Heart left ventricle (tissue), 16 donors: ENCODE measurements at regions not wholly inside any gene's neighbourhood (a gene's known extent, or its start where the extent isn't known, plus 50 kb on each side); places are given as distances from the start of the nearest gene placed in this dataset.

Source experiments
- ATAC-seq, 4 donors: fragments of 200-7000 bp; cut with Tn5 transposase; one replicate each; pipeline ENCODE4 v1.9.1; 2020 to 2022; ENCODE audit warnings: moderate library complexity in 4 of 4, mild to moderate bottlenecking in 3 of 4, moderate number of reproducible peaks in 1 of 4
- DNase-seq, 5 donors: peaks; one replicate each; pipeline ENCODE4 v3.0.0-alpha.2; 2020
- H3K27ac ChIP-seq, 12 donors: fragments of 200-600 bp; sonication (generic) in 4 of 12; one replicate each; pipeline versions ENCODE4 v1.5.0 to v1.8.0; 2016 to 2022; ENCODE audit warnings: mild to moderate bottlenecking in 2 of 12
- H3K27me3 ChIP-seq, 9 donors: fragments of 200-600 bp; sonication (generic) in 2 of 9; one replicate each; pipeline versions ENCODE4 v1.5.1 to v1.8.0; 2016 to 2022; ENCODE audit warnings: mild to moderate bottlenecking in 3 of 9
- H3K36me3 ChIP-seq, 9 donors: fragments of 200-600 bp; sonication (generic) in 2 of 9; one replicate each; pipeline versions ENCODE4 v1.5.0 to v1.8.0; 2018 to 2022; ENCODE audit warnings: mild to moderate bottlenecking in 2 of 9
- H3K4me1 ChIP-seq, 12 donors: fragments of 200-600 bp; sonication (generic) in 4 of 12; one replicate each; pipeline versions ENCODE4 v1.5.0 to v1.8.0; 2016 to 2022; ENCODE audit warnings: mild to moderate bottlenecking in 3 of 12
- H3K4me3 ChIP-seq, 12 donors: fragments of 200-600 bp; sonication (generic) in 4 of 12; one replicate each; pipeline versions ENCODE4 v1.5.0 to v1.8.0; 2017 to 2022; ENCODE audit warnings: mild to moderate bottlenecking in 9 of 12, moderate library complexity in 4 of 12
- H3K9me3 ChIP-seq, 12 donors: fragments of 200-600 bp; sonication (generic) in 4 of 12; one replicate each; pipeline versions ENCODE4 v1.5.0 to v1.8.0; 2016 to 2022; ENCODE audit warnings: mild to moderate bottlenecking in 1 of 12
- CTCF ChIP-seq, 12 donors: fragments of 200-600 bp; sonication (generic) in 4 of 12; IDR thresholded peaks; one replicate each; pipeline versions ENCODE4 v1.5.0 to v1.8.0; 2018 to 2022; ENCODE audit warnings: antibody characterized with exemption in 12 of 12, mild to moderate bottlenecking in 5 of 12
- POLR2A ChIP-seq, 2 donors: fragments of 450-650 bp; IDR thresholded peaks; one replicate each; pipeline ENCODE4 v1.6.1; 2017; ENCODE audit warnings: antibody characterized with exemption in 2 of 2, mild to moderate bottlenecking in 2 of 2, moderate library complexity in 2 of 2
- WGBS, 4 donors: extraction: QIAGEN DNeasy Blood & Tissue Kit in 2 of 4; methylation state at CpG; one replicate each; pipeline versions ENCODE4 v1.1.5 to v1.1.7; 2013 to 2018; 5-methylcytosine and 5-hydroxymethylcytosine counted together
- intact Hi-C, 10 donors: fragments of 100-400 bp; cut with DNase I; formaldehyde crosslinking; loops; one replicate each; pipeline versions ENCODE4 v1.11.1 to v1.14.2; 2022
- donor health status: ischemic (EF 13 %, LVEDD 7.1; RV severe dilation, severe dysfunction).
- donor health status: healthy with polysubstance abuse.
- donor health status: DM: no; HTN: yes; CAD: no.
- donor health status: DM: no; HTN: no; CAD: no.
- donor health status: ischemic (EF 25% LVEDD 6.9; RV normal size, moderate dysfunction).
- donor health status: ischemic (EF 25% LVEDD 5.7; RV mildly dilated, moderate dysfunction).
- donor health status: healthy.
- donor health status: DM: yes; HTN: yes; CAD: no.
- donor health status: ischemic (EF 35%, LVEDD 5.7; RV mildly dilated, moderate dysfunction).
- donor health status: nonischemic (EF 11% LVEDD 7.7; RV severe dilation, severe dysfunction).
- donor health status: DM: yes; HTN: yes; CAD: no.
- donor health status: PGD.
- donor health status: ischemic (EF 29% LVEDD 5.4; RV normal size, mild dysfunction).
- donor health status: nonischemic (EF 23%, LVEDD 6.1; RV moderate dilation, normal function).

- no peak overlapping the region for H3K27ac ChIP-seq
- DNase-seq (no peak), ATAC-seq (no peak)
- intact Hi-C loops: loop anchor here in 6 of 10 donors (5.0 to 10.0 kb wide), 2 partner anchors 194 to 292 kb away; partner anchors contain the start of gene ZNF516 (in 1 of the 6)
- WGBS, 4 donors: 57 to 65% (median 64%) methylated on average over 14 to 15 of the region's 15 CpGs
- no peaks in the 10 kb centered on the region for H3K36me3 ChIP-seq
- peaks cover 0 to 12% (median 0%) of the 10 kb centered on the region in 12 donors for H3K4me1 ChIP-seq
- peaks cover 0 to 25% (median 10%) of the 10 kb centered on the region in 9 donors for H3K27me3 ChIP-seq
- no peaks in the 10 kb centered on the region for H3K9me3 ChIP-seq
- TF ChIP-seq CTCF (IDR thresholded peaks at IDR 0.05) (no peak), POLR2A (IDR thresholded peaks at IDR 0.05) (no peak)
- H3K4me3 ChIP-seq: no peak overlapping the region
These were observed 133.5 kb upstream of the ZNF236 start for GRCh38 chr18:76688724-76689472.

- peak in 1 of 5 donors; percentile 39 for DNase-seq
- TF ChIP-seq CTCF (IDR thresholded peaks at IDR 0.05): no peak
- no peak for TF ChIP-seq POLR2A (IDR thresholded peaks at IDR 0.05)
- no peak overlapping the region for H3K4me3 ChIP-seq
- no peaks in the 10 kb centered on the region for H3K36me3 ChIP-seq
- intact Hi-C loops: loop anchor here in 8 of 10 donors (2.0 to 10.0 kb wide), 4 partner anchors 193 to 290 kb away; partner anchors contain the start of gene ZNF516 (in 1 of the 8)
- peaks cover 0 to 12% (median 0%) of the 10 kb centered on the region in 12 donors for H3K4me1 ChIP-seq
- H3K9me3 ChIP-seq: no peaks in the 10 kb centered on the region
- WGBS, 4 donors: 76 to 82% (median 79%) methylated on average over 10 of the region's 10 CpGs
- peak; percentile 14 to 60 (median 34) for ATAC-seq
- peak overlapping the region in 3 of 12 donors; percentile 35 to 64 (median 63) for H3K27ac ChIP-seq
- H3K27me3 ChIP-seq: peaks cover 0 to 31% (median 12%) of the 10 kb centered on the region in 9 donors
These were observed 134.9 kb upstream of the ZNF236 start for GRCh38 chr18:76687304-76687962.

GRCh38 chr18:76686737-76687231, 135.6 kb upstream of the ZNF236 start:
- Histone ChIP-seq H3K9me3 (no peaks in the 10 kb centered on the region), H3K4me1 (peaks cover 0 to 12% (median 0%) of the 10 kb centered on the region in 12 donors), H3K27ac (peak overlapping the region in 4 of 12 donors; percentile 15 to 64 (median 39)), H3K4me3 (no peak overlapping the region), H3K27me3 (peaks cover 0 to 36% (median 10%) of the 10 kb centered on the region in 9 donors), H3K36me3 (no peaks in the 10 kb centered on the region)
- 12 to 17% (median 15%) methylated on average over 11 of the region's 11 CpGs for WGBS, 4 donors
- TF ChIP-seq CTCF (IDR thresholded peaks at IDR 0.05): peak; percentile 43 to 78 (median 60)
- TF ChIP-seq POLR2A (IDR thresholded peaks at IDR 0.05): no peak
- ATAC-seq: peak; percentile 79 to 89 (median 86)
- peak in 4 of 5 donors; percentile 44 to 61 (median 54) for DNase-seq
- intact Hi-C loops: loop anchor here (1.0 to 10.0 kb wide), 5 partner anchors 192 to 289 kb away; partner anchors contain the start of gene ZNF516 (in 1 of the 10)
